Vagina (tissue), 2 donors: ENCODE measurements at regions not wholly inside any gene's neighbourhood (a gene's known extent, or its start where the extent isn't known, plus 50 kb on each side); places are given as distances from the start of the nearest gene placed in this dataset.

Experiments used
- CTCF ChIP-seq, 3 experiments: fragments of 450-650 bp in 2 of 3; fragments of 200-600 bp in 1 of 3; sonication (generic) in 1 of 3; IDR thresholded peaks; one replicate each; pipeline ENCODE4 v1.5.1; 2017 to 2019; ENCODE audit warnings: antibody characterized with exemption in 3 of 3, mild to moderate bottlenecking in 2 of 3, moderate library complexity in 2 of 3
- POLR2A ChIP-seq, 2 donors: fragments of 450-650 bp; IDR thresholded peaks; one replicate each; pipeline ENCODE4 v1.6.1; 2017; ENCODE audit warnings: antibody characterized with exemption in 2 of 2, mild to moderate bottlenecking in 2 of 2, moderate library complexity in 2 of 2
- POLR2AphosphoS5 ChIP-seq, 2 donors: sonication (generic); formaldehyde crosslinking; IDR thresholded peaks; one replicate each; pipeline ENCODE4 v1.9.0; 2017; ENCODE audit warnings: antibody characterized with exemption in 2 of 2, mild to moderate bottlenecking in 2 of 2, low read depth in 1 of 2; ENCODE audit not compliant: insufficient read depth in 1 of 2

GRCh38 chr4:38514465-38515146 lies 149.4 kb upstream of the KLF3 start:
- no peak for TF ChIP-seq CTCF (IDR thresholded peaks at IDR 0.05)
- TF ChIP-seq POLR2A (IDR thresholded peaks at IDR 0.05): no peak
- TF ChIP-seq POLR2AphosphoS5 (IDR thresholded peaks at IDR 0.05; ENCODE audit: insufficient read depth in 1 of 2, low read depth in 1 of 2): no peak
